ENCODE measurements at regions not wholly inside any gene's neighbourhood (a gene's known extent, or its start where the extent isn't known, plus 50 kb on each side); places are given as distances from the start of the nearest gene placed in this dataset.

GRCh38 chr5:34487956-34488355 lies 168.2 kb upstream of the RAI14 start:
- DNase-seq = no peak

DNA sequence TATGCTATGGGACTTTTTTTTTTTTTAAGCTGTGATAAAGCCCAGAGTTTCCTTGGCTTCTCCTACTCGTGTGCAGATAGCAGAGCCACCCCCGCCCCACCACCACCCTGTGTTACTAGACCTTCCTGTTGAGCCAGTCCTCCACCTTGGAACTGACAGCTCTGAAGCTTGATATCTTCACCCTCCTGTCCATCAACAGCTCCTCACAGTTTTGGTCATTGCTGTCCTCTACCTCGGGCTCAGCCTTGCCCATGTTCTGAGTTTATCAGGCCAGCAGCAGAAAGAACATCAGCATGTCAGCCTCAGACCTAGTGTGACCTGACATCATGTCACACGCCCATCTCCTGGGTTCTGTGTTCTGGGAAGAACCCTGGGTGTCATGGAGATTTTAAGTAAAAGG lies 167.1 kb upstream of the RAI14 start:
- no peak for DNase-seq

DNA sequence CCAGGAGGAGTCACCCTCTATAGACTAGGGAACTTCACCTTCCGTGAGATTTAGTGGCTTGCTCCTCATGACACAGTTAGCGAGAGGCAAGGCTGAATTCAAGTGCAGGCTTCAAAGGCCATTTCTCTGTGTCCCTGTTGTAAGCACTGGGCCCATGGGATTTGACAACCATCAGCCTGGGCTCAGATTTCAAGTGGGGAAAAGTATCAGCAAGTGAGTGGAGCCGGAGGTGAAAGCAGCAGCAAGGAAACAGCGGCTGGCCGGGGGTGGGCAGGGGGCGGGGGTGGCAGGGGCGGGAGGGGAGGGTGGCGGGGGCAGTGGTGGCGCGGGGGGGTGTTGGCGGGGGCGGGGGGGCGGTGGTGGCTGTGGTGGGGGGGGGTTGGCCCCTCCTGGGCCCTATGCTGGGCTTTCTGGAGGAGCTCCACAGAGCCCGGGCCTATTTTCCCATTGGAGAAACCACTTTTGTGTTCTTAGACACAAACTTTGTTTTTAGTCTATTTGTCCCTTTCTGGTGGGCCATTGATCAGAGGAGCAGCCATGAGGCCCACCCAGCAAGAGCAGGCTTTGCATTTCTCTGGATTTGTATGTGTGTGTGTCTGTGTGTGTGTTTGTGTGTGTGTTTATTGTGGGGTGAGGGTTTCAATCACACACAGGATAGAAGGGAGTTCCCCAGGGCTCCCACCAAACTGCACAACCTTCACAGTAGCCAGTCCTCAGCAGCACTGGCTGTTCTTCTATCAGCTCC lies 165.4 kb upstream of the RAI14 start:
- peak; percentile 19 for DNase-seq

- peak; percentile 41 for DNase-seq
Observed at GRCh38 chr5:34491251-34491620, 164.9 kb upstream of the RAI14 start.

DNA sequence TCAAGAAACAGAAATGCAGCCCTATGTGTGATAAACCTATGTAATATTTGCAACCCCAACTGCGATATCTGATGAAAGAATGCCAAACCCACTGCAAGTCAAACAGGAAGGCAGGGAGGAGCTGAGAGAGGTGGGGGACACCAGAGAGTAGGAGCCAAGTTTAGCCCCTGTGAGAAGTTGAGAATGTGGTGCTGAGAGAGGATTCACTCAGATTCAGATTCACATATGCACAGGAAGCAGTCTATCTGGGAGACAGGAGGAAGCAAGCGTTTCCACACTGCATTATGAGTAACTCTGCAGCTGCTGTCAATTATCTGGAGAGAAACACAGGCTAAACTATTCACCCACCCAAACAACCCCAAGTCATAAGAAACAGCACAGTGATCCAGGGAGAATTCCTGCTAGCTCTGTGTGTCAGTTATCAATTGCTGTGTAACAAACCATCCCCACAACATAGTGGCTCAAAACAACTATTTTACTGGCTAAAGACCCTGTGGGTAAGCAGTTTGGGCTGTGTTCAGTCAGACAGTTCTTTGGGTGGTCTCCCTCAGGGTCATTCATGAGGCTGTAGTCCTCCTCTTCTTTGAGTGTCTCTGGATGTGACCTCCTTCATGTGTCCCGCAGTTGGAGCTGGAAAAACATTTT lies 161.9 kb upstream of the RAI14 start:
- DNase-seq = no peak

DNA sequence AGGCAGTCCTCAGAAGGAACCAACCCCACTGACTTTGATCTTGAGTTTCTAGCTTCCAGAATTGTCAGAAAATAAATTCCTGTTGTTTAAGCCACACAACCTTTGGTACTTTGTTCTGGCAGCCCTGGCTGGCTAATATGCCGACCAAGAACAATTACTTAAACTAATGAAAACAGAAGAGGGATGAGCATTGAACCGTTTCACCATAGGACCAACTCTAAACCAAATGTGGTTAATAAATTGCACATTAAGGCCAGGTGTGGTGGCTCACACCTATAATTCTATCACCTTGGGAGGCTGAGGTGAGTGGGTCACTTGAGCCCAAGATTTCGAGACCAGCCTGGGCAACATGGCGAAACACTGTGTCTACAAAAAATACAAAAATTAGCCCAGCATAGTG lies 160.9 kb upstream of the RAI14 start:
- DNase-seq = no peak

GRCh38 chr5:34496260-34496691 lies 159.9 kb upstream of the RAI14 start:
- DNase-seq = no peak

GRCh38 chr5:34496701-34497469 lies 159.2 kb upstream of the RAI14 start:
- DNase-seq = no peak

DNA sequence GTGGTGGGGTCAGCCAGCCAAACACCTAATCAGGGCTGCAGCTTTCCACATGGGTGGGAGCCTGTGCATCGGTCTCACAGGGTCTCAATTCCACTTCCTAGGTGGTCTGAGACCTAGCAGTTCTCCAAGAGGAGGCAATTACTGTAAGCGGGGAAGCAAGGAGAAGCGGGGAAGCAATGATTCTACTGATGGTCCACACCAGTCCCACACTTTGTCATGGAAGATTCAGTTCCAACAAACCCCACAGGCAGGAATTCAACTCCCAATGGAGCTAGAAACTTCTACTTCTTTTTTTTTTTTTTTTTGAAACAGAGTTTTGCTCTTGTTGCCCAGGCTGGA lies 158.7 kb upstream of the RAI14 start:
- no peak for DNase-seq

GRCh38 chr5:34498572-34498971 lies 157.6 kb upstream of the RAI14 start:
- no peak for DNase-seq

DNA sequence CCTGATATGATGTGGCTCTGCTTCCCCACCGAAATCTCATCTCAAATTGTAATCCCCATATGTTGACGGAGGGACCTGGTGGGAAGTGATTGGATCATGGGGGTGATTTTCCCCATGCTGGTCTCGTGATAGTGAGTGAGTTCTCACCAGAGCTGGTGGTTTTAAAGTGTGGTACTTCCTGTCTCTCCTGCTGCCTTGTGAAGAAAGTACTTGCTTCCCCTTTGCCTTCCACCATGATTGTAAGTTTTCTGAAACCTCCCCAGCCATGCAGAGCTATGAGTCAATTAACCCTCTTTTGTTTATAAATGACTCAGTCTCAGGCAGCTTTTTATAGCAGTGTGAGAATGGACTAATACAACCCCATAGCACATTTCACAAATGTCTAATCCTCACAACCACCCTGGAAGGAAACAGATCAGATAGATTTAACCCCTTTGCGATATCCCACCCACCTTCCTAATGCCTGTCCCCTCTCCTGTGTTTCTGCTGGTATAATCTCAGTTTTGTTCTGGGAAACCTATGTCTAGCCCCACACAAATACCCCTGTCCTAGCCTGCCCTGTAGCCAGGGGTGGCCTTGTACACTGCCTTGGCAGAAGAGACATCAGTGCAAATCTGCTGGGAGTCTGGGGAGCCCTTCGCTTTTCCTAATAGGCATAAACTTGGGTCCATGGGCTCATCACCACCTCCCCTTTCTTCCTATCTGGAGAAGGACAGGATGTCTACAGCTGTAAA lies 157.0 kb upstream of the RAI14 start:
- no peak for DNase-seq

GRCh38 chr5:34500236-34500847 lies 155.8 kb upstream of the RAI14 start:
- DNase-seq = no peak

- no peak for DNase-seq
Observed at GRCh38 chr5:34501016-34501415, 155.1 kb upstream of the RAI14 start.

GRCh38 chr5:34501840-34502239 lies 154.3 kb upstream of the RAI14 start:
- DNase-seq = no peak

DNA sequence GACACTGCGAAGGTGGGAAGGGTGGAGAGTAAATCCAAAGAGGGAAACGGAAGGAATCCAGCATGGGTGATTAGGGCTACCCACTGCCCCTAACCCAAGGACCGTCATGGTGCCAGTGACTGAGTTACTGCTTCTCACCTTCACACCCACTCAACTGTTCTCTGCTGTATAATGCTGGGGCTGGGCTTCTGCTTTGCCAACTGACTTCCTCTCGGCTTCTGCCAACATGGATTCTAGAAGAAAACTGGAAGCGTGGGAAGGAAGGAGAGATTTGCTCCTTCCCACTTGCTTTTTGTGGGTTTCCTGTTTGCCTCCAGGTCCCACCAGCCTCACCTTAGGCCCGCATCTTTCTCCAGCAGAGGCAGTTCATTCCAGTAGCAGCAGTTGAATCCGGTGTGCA lies 153.5 kb upstream of the RAI14 start:
- no peak for DNase-seq

GRCh38 chr5:34503379-34504253 lies 152.5 kb upstream of the RAI14 start:
- DNase-seq = no peak

GRCh38 chr5:34504967-34505366 lies 151.2 kb upstream of the RAI14 start:
- no peak for DNase-seq

DNA sequence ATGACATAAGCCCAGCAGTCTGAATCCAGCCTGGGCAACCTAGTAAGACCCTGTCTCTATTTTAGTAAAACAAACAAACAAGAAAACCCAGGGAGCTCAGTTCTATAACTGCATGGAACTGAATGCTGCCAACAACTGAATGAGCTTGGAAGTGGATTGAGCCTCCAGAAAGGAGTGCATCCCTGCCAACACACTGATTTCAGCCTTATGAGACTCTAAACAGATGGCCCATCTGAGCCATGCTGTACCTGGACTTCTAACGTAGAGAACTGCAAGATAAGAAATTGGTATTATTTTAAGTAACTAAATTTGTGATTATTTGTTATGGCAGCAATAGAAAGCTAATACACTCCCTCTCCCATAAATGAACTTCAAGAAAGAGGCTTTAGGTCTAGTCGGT lies 150.4 kb upstream of the RAI14 start:
- DNase-seq = no peak

DNA sequence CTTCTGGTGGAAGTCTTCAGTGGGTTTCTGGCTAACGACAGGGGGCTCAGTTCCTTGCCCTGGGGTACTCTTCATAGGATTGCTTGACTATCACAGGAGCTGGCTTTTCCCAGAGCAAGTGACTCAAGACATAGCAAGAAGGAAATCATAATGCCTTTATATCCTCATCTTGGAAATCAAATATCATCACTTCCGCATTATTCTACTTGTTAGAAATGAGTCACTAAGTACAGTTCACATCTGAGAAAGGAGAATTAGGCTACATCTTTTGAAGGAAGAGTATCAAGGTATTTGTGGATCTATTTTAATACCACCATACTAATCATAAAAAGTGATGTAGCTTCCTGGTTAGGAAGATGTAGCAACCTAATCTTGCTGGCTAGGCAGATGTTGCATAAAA lies 148.2 kb upstream of the RAI14 start:
- no peak for DNase-seq

GRCh38 chr5:34509392-34509791 lies 146.7 kb upstream of the RAI14 start:
- DNase-seq = no peak

DNA sequence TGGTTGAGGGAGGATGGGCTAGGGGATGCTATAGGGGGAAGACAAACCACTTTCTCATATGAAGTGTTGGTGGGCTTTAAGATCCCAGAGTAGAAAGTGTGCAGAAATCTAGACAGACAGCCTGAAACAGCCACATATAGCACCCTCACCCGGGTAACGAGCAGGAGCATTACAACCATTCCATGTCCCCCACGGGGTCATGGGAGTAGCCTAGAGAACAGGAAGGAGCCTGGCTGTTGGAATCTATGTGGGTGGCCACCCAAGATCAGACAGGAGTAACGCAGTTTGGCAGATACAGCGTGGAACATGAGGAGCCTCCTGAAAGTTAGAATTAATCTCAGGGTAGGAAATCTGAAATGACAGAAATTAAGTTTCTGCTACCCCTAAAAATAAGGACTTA lies 146.1 kb upstream of the RAI14 start:
- DNase-seq = no peak

GRCh38 chr5:34511063-34511462 lies 145.1 kb upstream of the RAI14 start:
- no peak for DNase-seq

Measured in NCI-H2227 treated with DMSO at 0.1 percent for 48 hours (cell line).